Cardiac muscle cell (in vitro differentiated cells and primary cell): ENCODE measurements at regions not wholly inside any gene's neighbourhood (a gene's known extent, or its start where the extent isn't known, plus 50 kb on each side); places are given as distances from the start of the nearest gene placed in this dataset.

Source experiments
- DNase-seq, 2 donors: peaks; one replicate each; pipeline versions ENCODE4 v3.0.0 to v3.0.0-alpha.2; 2010 to 2017; ENCODE audit warnings: low read depth in 1 of 2, low spot score in 1 of 2
- H3K27ac ChIP-seq: fragments of 200-600 bp; sonication (generic); 2 replicates; pipeline ENCODE4 v1.5.1; 2016
- H3K27me3 ChIP-seq: fragments of 200-600 bp; sonication (generic); 2 replicates; pipeline ENCODE4 v1.6.0; 2016; ENCODE audit warnings: control low read depth
- H3K36me3 ChIP-seq: fragments of 200-600 bp; sonication (generic); 2 replicates; pipeline ENCODE4 v1.5.1; 2016; ENCODE audit warnings: control low read depth
- H3K4me1 ChIP-seq: fragments of 200-600 bp; sonication (generic); 2 replicates; pipeline ENCODE4 v1.8.1; 2017; ENCODE audit warnings: low read depth, mild to moderate bottlenecking, mixed run types
- H3K4me3 ChIP-seq: fragments of 200-600 bp; sonication (generic); 2 replicates; pipeline ENCODE4 v1.5.1; 2016; ENCODE audit warnings: mild to moderate bottlenecking
- H3K9me3 ChIP-seq: fragments of 200-600 bp; sonication (generic); 2 replicates; pipeline ENCODE4 v1.5.1; 2017; ENCODE audit warnings: low read depth, mild to moderate bottlenecking, control low read depth
- CTCF ChIP-seq: IDR thresholded peaks from 2 replicates; pipeline ENCODE4 v1.5.1; 2012; ENCODE audit warnings: low read depth, mild to moderate bottlenecking, low read length

GRCh38 chr2:22992441-22992840, 392.5 kb upstream of the KLHL29 start:
- no peaks in the 10 kb centered on the region for H3K27me3 ChIP-seq
- no peak for DNase-seq
- no peaks in the 10 kb centered on the region for H3K9me3 ChIP-seq
- peaks cover 19% of the 10 kb centered on the region for H3K4me1 ChIP-seq
- TF ChIP-seq CTCF: no peak
- H3K4me3 ChIP-seq: no peak overlapping the region
- H3K36me3 ChIP-seq: no peaks in the 10 kb centered on the region
- no peak overlapping the region for H3K27ac ChIP-seq

DNA sequence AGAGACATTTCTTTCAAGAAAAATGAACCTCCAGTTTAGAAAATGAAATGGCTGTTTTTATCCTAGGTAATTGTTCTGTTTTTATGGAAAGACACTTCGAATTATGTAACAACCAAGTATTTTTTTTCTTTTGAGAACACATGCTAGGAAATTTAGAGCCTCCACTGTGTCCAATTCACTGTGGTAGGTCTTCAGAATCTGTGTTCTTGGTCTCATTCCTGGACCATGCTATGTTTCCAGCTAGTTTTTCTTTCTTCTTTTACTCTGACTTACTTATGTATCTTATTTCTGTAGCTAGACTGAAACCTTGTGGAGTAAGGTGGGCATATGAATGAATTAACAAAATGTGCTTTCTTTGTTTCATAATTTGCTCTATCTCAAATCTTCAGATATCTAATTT, 391.7 kb upstream of the KLHL29 start:
- no peak for TF ChIP-seq CTCF
- no peak overlapping the region for H3K4me3 ChIP-seq
- no peaks in the 10 kb centered on the region for H3K27me3 ChIP-seq
- H3K9me3 ChIP-seq: no peaks in the 10 kb centered on the region
- no peak for DNase-seq
- H3K36me3 ChIP-seq: no peaks in the 10 kb centered on the region
- peaks cover 23% of the 10 kb centered on the region for H3K4me1 ChIP-seq
- no peak overlapping the region for H3K27ac ChIP-seq

- no peak overlapping the region for H3K4me3 ChIP-seq
- no peak overlapping the region for H3K27ac ChIP-seq
- no peak for DNase-seq
- TF ChIP-seq CTCF: no peak
- H3K9me3 ChIP-seq: no peaks in the 10 kb centered on the region
- H3K36me3 ChIP-seq: no peaks in the 10 kb centered on the region
- H3K4me1 ChIP-seq: peaks cover 36% of the 10 kb centered on the region
- no peaks in the 10 kb centered on the region for H3K27me3 ChIP-seq
These were observed 389.4 kb upstream of the KLHL29 start for GRCh38 chr2:22995576-22995975.

DNA sequence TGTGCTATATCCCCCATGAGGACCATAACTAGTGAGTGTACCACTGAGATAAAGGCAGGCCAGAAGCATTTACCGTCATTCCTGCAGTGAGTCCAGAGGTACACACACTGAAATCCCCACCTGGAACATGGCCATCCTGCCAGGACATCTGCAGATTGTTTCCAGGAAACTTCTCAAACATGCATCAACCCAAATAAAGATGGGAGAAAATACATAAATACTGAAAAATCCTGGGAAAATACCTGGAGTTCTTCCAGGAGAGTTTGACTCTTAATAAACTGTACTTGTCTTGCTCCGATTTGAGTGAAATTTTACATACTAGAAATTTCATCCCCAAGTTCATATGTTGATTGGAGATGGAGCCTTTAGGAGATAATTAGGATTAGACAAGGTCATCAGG, 388.1 kb upstream of the KLHL29 start:
- Histone ChIP-seq H3K4me3 (no peak overlapping the region), H3K36me3 (no peaks in the 10 kb centered on the region), H3K9me3 (no peaks in the 10 kb centered on the region), H3K27ac (no peak overlapping the region), H3K4me1 (peaks cover 25% of the 10 kb centered on the region), H3K27me3 (no peaks in the 10 kb centered on the region)
- DNase-seq: no peak
- TF ChIP-seq CTCF: no peak

- no peaks in the 10 kb centered on the region for H3K27me3 ChIP-seq
- TF ChIP-seq CTCF: no peak
- no peak overlapping the region for H3K4me3 ChIP-seq
- H3K36me3 ChIP-seq: no peaks in the 10 kb centered on the region
- H3K4me1 ChIP-seq: peaks cover 23% of the 10 kb centered on the region
- no peak for DNase-seq
- H3K27ac ChIP-seq: no peak overlapping the region
- H3K9me3 ChIP-seq: no peaks in the 10 kb centered on the region
These were observed 386.6 kb upstream of the KLHL29 start for GRCh38 chr2:22998359-22998758.

DNA sequence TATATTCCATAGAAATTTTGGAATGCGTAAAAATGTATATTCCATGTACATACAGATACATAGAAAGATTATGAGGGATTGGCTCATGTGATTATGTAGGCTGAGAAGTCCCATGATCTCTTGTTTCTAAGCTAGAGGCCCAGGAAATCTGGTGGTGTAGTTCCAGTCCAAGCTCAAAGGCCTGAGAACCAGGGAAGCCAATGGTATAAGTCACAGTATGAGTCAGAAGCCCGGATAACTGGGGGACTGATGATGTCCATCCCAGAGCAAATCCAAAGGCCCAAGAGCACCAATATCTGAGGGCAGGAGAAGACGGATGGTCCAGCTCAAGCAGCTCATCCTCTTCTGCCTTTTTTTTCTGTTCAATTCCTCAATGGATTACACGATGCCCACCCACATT, 385.0 kb upstream of the KLHL29 start:
- Histone ChIP-seq H3K36me3 (no peaks in the 10 kb centered on the region), H3K4me3 (no peak overlapping the region), H3K27ac (no peak overlapping the region), H3K9me3 (no peaks in the 10 kb centered on the region), H3K4me1 (peaks cover 23% of the 10 kb centered on the region), H3K27me3 (no peaks in the 10 kb centered on the region)
- TF ChIP-seq CTCF: no peak
- DNase-seq: no peak
